H9 (cell line): ENCODE measurements at regions not wholly inside any gene's neighbourhood (a gene's known extent, or its start where the extent isn't known, plus 50 kb on each side); places are given as distances from the start of the nearest gene placed in this dataset.

ENCODE experiments used
- DNase-seq: peaks from one replicate; pipeline ENCODE4 v3.0.0-alpha.2; 2017
- H2AFZ ChIP-seq: one replicate; pipeline ENCODE4 v1.6.1; 2013; ENCODE audit warnings: mild to moderate bottlenecking, low read length, control low read depth, moderate library complexity
- H2AK5ac ChIP-seq: 2 replicates; pipeline ENCODE4 v1.6.1; 2013; ENCODE audit warnings: low read length, control low read depth, mixed read lengths; ENCODE audit not compliant: insufficient read length
- H2BK120ac ChIP-seq: one replicate; pipeline ENCODE4 v1.6.1; 2013; ENCODE audit warnings: low read depth, mild to moderate bottlenecking, low read length, control low read depth, inconsistent platforms; ENCODE audit not compliant: poor library complexity, severe bottlenecking
- H2BK12ac ChIP-seq: 2 replicates; pipeline ENCODE4 v1.6.1; 2013; ENCODE audit warnings: low read length, control low read depth, mixed read lengths, low read depth; ENCODE audit not compliant: insufficient read length
- H2BK15ac ChIP-seq: 2 replicates; pipeline ENCODE4 v1.6.1; 2013; ENCODE audit warnings: low read depth, low read length, control low read depth
- H2BK20ac ChIP-seq: one replicate; pipeline ENCODE4 v1.6.1; 2013; ENCODE audit warnings: low read depth, mild to moderate bottlenecking, low read length, control low read depth, inconsistent platforms; ENCODE audit not compliant: poor library complexity, severe bottlenecking
- H2BK5ac ChIP-seq: 2 replicates; pipeline ENCODE4 v1.6.1; 2013; ENCODE audit warnings: low read length, control low read depth, mixed read lengths; ENCODE audit not compliant: insufficient read length
- H3K14ac ChIP-seq: 2 replicates; pipeline ENCODE4 v1.6.1; 2013; ENCODE audit warnings: low read length, control low read depth; ENCODE audit not compliant: insufficient read depth
- H3K18ac ChIP-seq: 2 replicates; pipeline ENCODE4 v1.6.1; 2013; ENCODE audit warnings: low read depth, mild to moderate bottlenecking, mixed read lengths, low read length, control low read depth; ENCODE audit not compliant: insufficient read length
- H3K23ac ChIP-seq: 2 replicates; pipeline ENCODE4 v1.6.1; 2013; ENCODE audit warnings: low read length, control low read depth, mixed read lengths, low read depth; ENCODE audit not compliant: insufficient read length
- H3K23me2 ChIP-seq: 2 replicates; pipeline ENCODE4 v1.6.1; 2013; ENCODE audit warnings: low read depth, mild to moderate bottlenecking, mixed read lengths, low read length, control low read depth; ENCODE audit not compliant: insufficient read length, poor library complexity, severe bottlenecking
- H3K27ac ChIP-seq: 2 replicates; pipeline ENCODE4 v1.5.1; 2013; ENCODE audit warnings: low read length, control low read depth, mixed read lengths, low read depth; ENCODE audit not compliant: insufficient read length
- H3K27me3 ChIP-seq: 2 replicates; pipeline ENCODE4 v1.6.1; 2013; ENCODE audit warnings: low read length, control low read depth, inconsistent platforms; ENCODE audit not compliant: insufficient read depth
- H3K4ac ChIP-seq: 2 replicates; pipeline ENCODE4 v1.6.1; 2013; ENCODE audit warnings: low read depth, mild to moderate bottlenecking, control low read depth, inconsistent platforms, low read length, moderate library complexity
- H3K4me1 ChIP-seq: 2 replicates; pipeline ENCODE4 v1.6.1; 2013; ENCODE audit warnings: low read length, control low read depth, inconsistent platforms; ENCODE audit not compliant: insufficient read depth
- H3K4me2 ChIP-seq: 2 replicates; pipeline ENCODE4 v1.6.1; 2013; ENCODE audit warnings: low read length, control low read depth, mixed read lengths; ENCODE audit not compliant: insufficient read length, insufficient read depth
- H3K56ac ChIP-seq: 2 replicates; pipeline ENCODE4 v1.6.1; 2013; ENCODE audit warnings: low read depth, mild to moderate bottlenecking, mixed read lengths, low read length, control low read depth; ENCODE audit not compliant: insufficient read length
- H3K79me1 ChIP-seq: 2 replicates; pipeline ENCODE4 v1.6.1; 2013; ENCODE audit warnings: low read depth, mild to moderate bottlenecking, moderate library complexity, low read length, control low read depth, inconsistent platforms; ENCODE audit not compliant: insufficient read depth, poor library complexity, severe bottlenecking
- H3K79me2 ChIP-seq: 2 replicates; pipeline ENCODE4 v1.6.1; 2013; ENCODE audit warnings: low read length, control low read depth, inconsistent platforms; ENCODE audit not compliant: insufficient read depth
- H3K9ac ChIP-seq: 2 replicates; pipeline ENCODE4 v1.6.1; 2013; ENCODE audit warnings: low read length, control low read depth, mixed read lengths; ENCODE audit not compliant: insufficient read length; ENCODE audit errors: extremely low read depth
- H3K9me3 ChIP-seq: one replicate; pipeline ENCODE4 v1.6.1; 2013; ENCODE audit warnings: low read depth, low read length, inconsistent platforms; ENCODE audit not compliant: control insufficient read depth
- H3T11ph ChIP-seq: one replicate; pipeline ENCODE4 v1.6.1; 2013; ENCODE audit warnings: mild to moderate bottlenecking, low read length, control low read depth, inconsistent platforms
- H4K20me1 ChIP-seq: one replicate; pipeline ENCODE4 v1.6.1; 2013; ENCODE audit not compliant: control insufficient read depth, insufficient read length, insufficient read depth
- H4K5ac ChIP-seq: 2 replicates; pipeline ENCODE4 v1.6.1; 2013; ENCODE audit warnings: low read depth, mild to moderate bottlenecking, mixed read lengths, low read length, control low read depth; ENCODE audit not compliant: insufficient read length
- H4K8ac ChIP-seq: replicated peaks from 2 replicates; pipeline ENCODE4 v1.6.1; 2013; ENCODE audit warnings: low read length, control low read depth, mixed read lengths, low read depth; ENCODE audit not compliant: insufficient read length
- H4K91ac ChIP-seq: 2 replicates; pipeline ENCODE4 v1.6.1; 2013; ENCODE audit warnings: low read depth, mild to moderate bottlenecking, moderate library complexity, mixed read lengths, low read length, control low read depth; ENCODE audit not compliant: insufficient read length
- H3K27ac Mint-ChIP-seq, 3 experiments: 2 replicates in 2 of 3; 3 replicates in 1 of 3; pipeline ENCODE4 v1.8.0; 2020 to 2021; ENCODE audit warnings: mixed read lengths in 3 of 3, mild to moderate bottlenecking in 1 of 3, moderate library complexity in 1 of 3
- H3K27me3 Mint-ChIP-seq: 2 replicates; pipeline ENCODE4 v1.8.0; 2021; ENCODE audit warnings: low read depth, mild to moderate bottlenecking, moderate library complexity, mixed read lengths
- H3K36me3 Mint-ChIP-seq, 3 experiments: 2 replicates in 2 of 3; 3 replicates in 1 of 3; pipeline ENCODE4 v1.8.0; 2020 to 2021; ENCODE audit warnings: low read depth in 3 of 3, mixed read lengths in 3 of 3; ENCODE audit not compliant: insufficient read depth in 1 of 3
- H3K4me1 Mint-ChIP-seq, 2 experiments: 2 replicates each; pipeline ENCODE4 v1.8.0; 2020; ENCODE audit warnings: mixed read lengths in 2 of 2
- H3K4me3 Mint-ChIP-seq, 2 experiments: 2 replicates in 1 of 2; 3 replicates in 1 of 2; pipeline ENCODE4 v1.8.0; 2020 to 2021; ENCODE audit warnings: mild to moderate bottlenecking in 2 of 2, mixed read lengths in 2 of 2, moderate library complexity in 1 of 2
- H3K9me3 Mint-ChIP-seq, 2 experiments: 2 replicates in 1 of 2; 3 replicates in 1 of 2; pipeline ENCODE4 v1.8.0; 2020; ENCODE audit warnings: mild to moderate bottlenecking in 2 of 2, mixed read lengths in 2 of 2, moderate library complexity in 1 of 2
- WGBS: extraction: QIAGEN DNeasy Blood & Tissue Kit; methylation state at CpG from one replicate; pipeline ENCODE4 v1.1.7; 2013; ENCODE audit warnings: missing lambda C conversion rate, low lambda C conversion rate, mixed read lengths; ENCODE audit not compliant: insufficient read length; ENCODE audit errors: extremely low coverage; 5-methylcytosine and 5-hydroxymethylcytosine counted together
- TF ChIP-seq, protein P1 (sequence below): fragments of 200-600 bp; sonication (generic); conservative IDR thresholded peaks from 3 replicates; pipeline ENCODE4 v1.8.0; 2021; ENCODE audit warnings: antibody characterized with exemption, mild to moderate bottlenecking

GRCh38 chr9:60545878-60546385, 368.3 kb upstream of the SPATA31A5 start:
- H2BK12ac ChIP-seq: no peak overlapping the region
- no peak for DNase-seq
- H3K23ac ChIP-seq: no peak overlapping the region
- no peaks in the 10 kb centered on the region for H3K4me1 ChIP-seq
- H2BK15ac ChIP-seq: no peak overlapping the region
- H3K9me3 ChIP-seq: peaks cover 6% of the 10 kb centered on the region
- no peak overlapping the region for H3K27ac ChIP-seq
- H3K14ac ChIP-seq: no peak overlapping the region; the same call in 1 of the 2 replicates
- TF ChIP-seq, protein P1, sequence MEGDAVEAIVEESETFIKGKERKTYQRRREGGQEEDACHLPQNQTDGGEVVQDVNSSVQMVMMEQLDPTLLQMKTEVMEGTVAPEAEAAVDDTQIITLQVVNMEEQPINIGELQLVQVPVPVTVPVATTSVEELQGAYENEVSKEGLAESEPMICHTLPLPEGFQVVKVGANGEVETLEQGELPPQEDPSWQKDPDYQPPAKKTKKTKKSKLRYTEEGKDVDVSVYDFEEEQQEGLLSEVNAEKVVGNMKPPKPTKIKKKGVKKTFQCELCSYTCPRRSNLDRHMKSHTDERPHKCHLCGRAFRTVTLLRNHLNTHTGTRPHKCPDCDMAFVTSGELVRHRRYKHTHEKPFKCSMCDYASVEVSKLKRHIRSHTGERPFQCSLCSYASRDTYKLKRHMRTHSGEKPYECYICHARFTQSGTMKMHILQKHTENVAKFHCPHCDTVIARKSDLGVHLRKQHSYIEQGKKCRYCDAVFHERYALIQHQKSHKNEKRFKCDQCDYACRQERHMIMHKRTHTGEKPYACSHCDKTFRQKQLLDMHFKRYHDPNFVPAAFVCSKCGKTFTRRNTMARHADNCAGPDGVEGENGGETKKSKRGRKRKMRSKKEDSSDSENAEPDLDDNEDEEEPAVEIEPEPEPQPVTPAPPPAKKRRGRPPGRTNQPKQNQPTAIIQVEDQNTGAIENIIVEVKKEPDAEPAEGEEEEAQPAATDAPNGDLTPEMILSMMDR: no peak
- Mint-ChIP-seq H3K4me3 (no peak overlapping the region), H3K27me3 (no peaks in the 10 kb centered on the region; the same call in none of the 2 replicates), H3K27ac (no peak overlapping the region), H3K9me3 (peaks cover 74 to 82% of the 10 kb centered on the region in 2 experiments), H3K36me3 (peaks cover 0 to 18% (median 3%) of the 10 kb centered on the region in 3 experiments; a peak in 4 of 7 replicates), H3K4me1 (no peaks in the 10 kb centered on the region)
- H4K5ac ChIP-seq: no peak overlapping the region
- H3K4ac ChIP-seq: no peak overlapping the region
- H4K20me1 ChIP-seq: no peaks in the 10 kb centered on the region
- no peaks in the 10 kb centered on the region for H3K79me1 ChIP-seq
- no peak overlapping the region for H4K8ac ChIP-seq
- no peaks in the 10 kb centered on the region for H3K79me2 ChIP-seq
- H3K4me2 ChIP-seq: no peak overlapping the region
- no peak overlapping the region for H2AK5ac ChIP-seq
- H2BK20ac ChIP-seq: no peak overlapping the region
- H3T11ph ChIP-seq: no peak overlapping the region
- no CpG with 5 or more reads among the region's 27 CpGs for WGBS
- no peak overlapping the region for H3K56ac ChIP-seq
- no peaks in the 10 kb centered on the region for H3K27me3 ChIP-seq
- H4K91ac ChIP-seq: no peak overlapping the region
- H2AFZ ChIP-seq: no peak overlapping the region
- H2BK120ac ChIP-seq: no peak overlapping the region
- H3K23me2 ChIP-seq: no peaks in the 10 kb centered on the region
- H3K9ac ChIP-seq: no peak overlapping the region
- no peak overlapping the region for H2BK5ac ChIP-seq
- H3K18ac ChIP-seq: no peak overlapping the region
